ENCODE measurements at regions not wholly inside any gene's neighbourhood (a gene's known extent, or its start where the extent isn't known, plus 50 kb on each side); places are given as distances from the start of the nearest gene placed in this dataset.

DNA sequence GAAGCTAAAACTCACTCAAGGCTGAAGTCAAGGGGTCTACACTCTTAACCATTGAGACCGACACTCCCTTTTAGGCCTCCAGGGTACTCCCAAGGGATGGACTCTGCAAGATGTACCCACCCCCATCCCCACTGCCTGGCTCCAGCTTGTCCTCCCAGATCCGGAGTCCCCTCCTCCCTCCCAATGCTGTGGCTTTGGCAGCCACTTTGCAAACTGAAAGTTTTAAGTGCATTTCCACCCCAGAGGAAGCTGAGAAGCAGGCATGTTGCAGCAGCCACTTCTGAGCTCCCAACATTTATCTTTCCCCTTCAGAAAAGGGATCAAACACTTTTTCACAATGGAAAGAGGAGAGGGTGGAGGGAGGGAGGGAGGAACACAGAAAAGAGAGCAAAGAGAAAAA, 115.2 kb downstream of the COPRS start:
- Histone ChIP-seq H3K4me1 (peaks cover 11% of the 10 kb centered on the region), H3K27me3 (no peaks in the 10 kb centered on the region), H3K27ac (no peak overlapping the region), H3K79me2 (ENCODE audit: low read depth) (no peaks in the 10 kb centered on the region), H3K9me3 (ENCODE audit: low read depth) (no peaks in the 10 kb centered on the region), H3K4me3 (no peak overlapping the region), H3K9ac (no peak overlapping the region), H3K36me3 (no peaks in the 10 kb centered on the region), H3F3A (ENCODE audit: low read depth) (no peaks in the 10 kb centered on the region), H3K4me2 (no peak overlapping the region), H2AFZ (replicated peaks) (peak overlapping the region; percentile 36), H4K20me1 (ENCODE audit: low read depth) (no peaks in the 10 kb centered on the region)
- Mint-ChIP-seq H3K36me3 (no peaks in the 10 kb centered on the region), H3K27ac (peak overlapping the region; percentile 86), H3K4me3 (no peak overlapping the region), H3K27me3 (ENCODE audit: insufficient read depth, low read depth) (peaks cover 2% of the 10 kb centered on the region), H3K9me3 (no peaks in the 10 kb centered on the region), H3K4me1 (peaks cover 28% of the 10 kb centered on the region)
- TF ChIP-seq EZH2phosphoT487 (IDR thresholded peaks at IDR 0.05) (no peak), EZH2 (IDR thresholded peaks at IDR 0.05) (no peak)
- TF ChIP-seq, protein P1, sequence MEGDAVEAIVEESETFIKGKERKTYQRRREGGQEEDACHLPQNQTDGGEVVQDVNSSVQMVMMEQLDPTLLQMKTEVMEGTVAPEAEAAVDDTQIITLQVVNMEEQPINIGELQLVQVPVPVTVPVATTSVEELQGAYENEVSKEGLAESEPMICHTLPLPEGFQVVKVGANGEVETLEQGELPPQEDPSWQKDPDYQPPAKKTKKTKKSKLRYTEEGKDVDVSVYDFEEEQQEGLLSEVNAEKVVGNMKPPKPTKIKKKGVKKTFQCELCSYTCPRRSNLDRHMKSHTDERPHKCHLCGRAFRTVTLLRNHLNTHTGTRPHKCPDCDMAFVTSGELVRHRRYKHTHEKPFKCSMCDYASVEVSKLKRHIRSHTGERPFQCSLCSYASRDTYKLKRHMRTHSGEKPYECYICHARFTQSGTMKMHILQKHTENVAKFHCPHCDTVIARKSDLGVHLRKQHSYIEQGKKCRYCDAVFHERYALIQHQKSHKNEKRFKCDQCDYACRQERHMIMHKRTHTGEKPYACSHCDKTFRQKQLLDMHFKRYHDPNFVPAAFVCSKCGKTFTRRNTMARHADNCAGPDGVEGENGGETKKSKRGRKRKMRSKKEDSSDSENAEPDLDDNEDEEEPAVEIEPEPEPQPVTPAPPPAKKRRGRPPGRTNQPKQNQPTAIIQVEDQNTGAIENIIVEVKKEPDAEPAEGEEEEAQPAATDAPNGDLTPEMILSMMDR (IDR thresholded peaks at IDR 0.05), result no peak
- peak; percentile 34 for DNase-seq (ENCODE audit: low spot score)

DNA sequence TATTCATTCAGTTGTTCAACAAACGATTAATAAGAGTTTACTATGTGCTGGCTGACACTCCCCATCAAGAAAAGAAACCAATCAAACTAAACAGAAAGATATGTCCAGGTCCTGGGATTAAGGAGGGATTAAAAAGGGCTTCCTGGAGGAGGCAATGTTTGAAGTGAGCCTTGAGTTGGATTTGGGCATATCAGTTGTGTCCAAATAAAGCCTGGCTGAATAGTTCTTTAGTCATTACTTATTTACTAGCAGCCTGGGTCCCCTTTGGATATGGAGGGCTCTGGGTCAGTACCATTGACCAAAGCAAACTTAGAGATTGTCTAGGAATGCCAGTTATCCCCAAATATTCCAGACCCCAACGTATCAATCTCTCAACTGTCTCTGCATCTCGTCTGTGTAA, 117.7 kb downstream of the COPRS start:
- no peaks in the 10 kb centered on the region for H3K36me3 Mint-ChIP-seq

DNA sequence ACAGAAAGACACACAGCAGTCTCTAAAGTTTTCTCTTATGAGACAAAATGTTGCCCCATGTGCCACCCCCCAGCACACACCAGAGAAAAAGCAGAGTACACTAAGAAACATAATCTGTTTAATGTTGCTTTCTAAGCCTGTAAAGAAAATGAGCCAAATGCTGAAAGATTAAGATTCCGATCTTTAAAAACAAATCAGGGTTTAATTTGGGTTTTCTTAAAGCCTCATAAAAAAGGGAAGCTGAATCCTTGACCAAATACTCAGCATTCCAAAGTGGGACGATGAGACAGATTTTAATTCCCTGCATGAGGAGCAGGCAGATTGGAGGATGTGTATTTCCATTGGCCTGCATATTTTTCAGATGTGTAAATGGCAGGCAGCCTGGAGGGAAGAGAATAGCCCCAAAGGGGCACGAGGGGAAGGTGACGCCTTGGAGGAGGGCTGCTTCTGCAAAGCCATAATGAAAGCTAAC, 118.4 kb downstream of the COPRS start:
- Histone ChIP-seq H3K4me2 (no peak overlapping the region), H3K9ac (no peak overlapping the region), H3K36me3 (no peaks in the 10 kb centered on the region), H3K9me3 (ENCODE audit: low read depth) (no peaks in the 10 kb centered on the region), H3K27me3 (no peaks in the 10 kb centered on the region), H2AFZ (replicated peaks) (no peak overlapping the region), H3K4me1 (peaks cover 11% of the 10 kb centered on the region), H3K79me2 (ENCODE audit: low read depth) (no peaks in the 10 kb centered on the region), H3K27ac (no peak overlapping the region), H3F3A (ENCODE audit: low read depth) (no peaks in the 10 kb centered on the region), H3K4me3 (no peak overlapping the region), H4K20me1 (ENCODE audit: low read depth) (no peaks in the 10 kb centered on the region)
- Mint-ChIP-seq H3K4me1 (peaks cover 26% of the 10 kb centered on the region), H3K36me3 (no peaks in the 10 kb centered on the region), H3K27me3 (ENCODE audit: insufficient read depth, low read depth) (peaks cover 2% of the 10 kb centered on the region), H3K27ac (peak overlapping the region; percentile 14), H3K9me3 (no peaks in the 10 kb centered on the region), H3K4me3 (no peak overlapping the region)
- TF ChIP-seq EZH2 (IDR thresholded peaks at IDR 0.05), result no peak
- no peak for DNase-seq (ENCODE audit: low spot score)

More for the DNA sequence above, 117.7 kb downstream of the COPRS start:
- TF ChIP-seq EZH2 (IDR thresholded peaks at IDR 0.05), result no peak
- TF ChIP-seq EZH2phosphoT487 (IDR thresholded peaks at IDR 0.05), result no peak
- TF ChIP-seq, protein P1 (IDR thresholded peaks at IDR 0.05), result no peak
- Histone ChIP-seq H3K36me3 (no peaks in the 10 kb centered on the region), H3K9me3 (ENCODE audit: low read depth) (no peaks in the 10 kb centered on the region), H4K20me1 (ENCODE audit: low read depth) (no peaks in the 10 kb centered on the region), H3K4me1 (peaks cover 11% of the 10 kb centered on the region), H2AFZ (replicated peaks) (no peak overlapping the region), H3K79me2 (ENCODE audit: low read depth) (no peaks in the 10 kb centered on the region), H3K27ac (no peak overlapping the region), H3K4me3 (no peak overlapping the region), H3K9ac (no peak overlapping the region), H3K4me2 (no peak overlapping the region), H3K27me3 (no peaks in the 10 kb centered on the region), H3F3A (ENCODE audit: low read depth) (no peaks in the 10 kb centered on the region)
- no peak for DNase-seq (ENCODE audit: low spot score)
- H3K9me3 Mint-ChIP-seq, result no peaks in the 10 kb centered on the region
- no peak overlapping the region for H3K27ac Mint-ChIP-seq
- H3K4me3 Mint-ChIP-seq, result no peak overlapping the region
- peaks cover 28% of the 10 kb centered on the region for H3K4me1 Mint-ChIP-seq
- H3K27me3 Mint-ChIP-seq (ENCODE audit: insufficient read depth, low read depth), result peaks cover 2% of the 10 kb centered on the region

DNA sequence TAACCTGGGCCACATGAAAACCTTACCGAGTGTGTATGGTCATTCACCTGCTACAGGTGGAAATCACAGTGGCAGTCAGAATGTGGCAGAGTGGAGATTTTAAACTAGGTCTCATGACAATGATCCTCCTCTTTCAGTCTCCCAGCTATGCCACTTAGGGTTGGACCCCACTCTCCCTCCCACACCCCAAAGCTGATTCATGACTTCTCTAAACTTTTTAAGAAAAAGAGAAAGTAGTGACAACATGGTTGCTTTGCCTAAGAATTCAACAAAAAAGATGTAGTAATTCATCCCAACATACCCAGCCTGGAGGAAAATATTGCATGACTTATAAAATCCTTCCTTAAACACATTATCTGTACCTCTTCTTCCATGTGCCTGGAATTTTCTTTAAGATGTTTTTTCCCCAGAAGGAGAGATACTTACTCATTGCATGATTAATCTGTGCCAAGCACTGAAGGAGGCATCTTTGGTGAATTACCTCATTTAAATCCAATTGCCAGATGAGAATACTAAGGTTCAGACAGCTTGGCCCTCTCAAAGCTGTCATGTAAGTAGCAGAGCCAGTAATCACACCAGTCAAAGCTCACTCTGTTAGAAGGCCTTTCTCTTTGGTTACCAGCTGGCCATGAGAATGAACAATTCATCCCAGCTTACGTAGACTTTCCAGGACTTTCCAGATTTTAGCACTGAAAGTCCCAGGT, 119.9 kb downstream of the COPRS start:
- Mint-ChIP-seq H3K27me3 (ENCODE audit: insufficient read depth, low read depth) (peaks cover 2% of the 10 kb centered on the region), H3K36me3 (no peaks in the 10 kb centered on the region), H3K9me3 (no peaks in the 10 kb centered on the region), H3K27ac (no peak overlapping the region), H3K4me3 (no peak overlapping the region), H3K4me1 (peaks cover 18% of the 10 kb centered on the region)
- H3K79me2 ChIP-seq (ENCODE audit: low read depth), result no peaks in the 10 kb centered on the region
- peaks cover 5% of the 10 kb centered on the region for H3K4me1 ChIP-seq
- no peak overlapping the region for H3K4me3 ChIP-seq
- H3K27ac ChIP-seq, result no peak overlapping the region
- TF ChIP-seq, protein P1 (IDR thresholded peaks at IDR 0.05), result no peak
- TF ChIP-seq EZH2phosphoT487 (IDR thresholded peaks at IDR 0.05) (no peak), EZH2 (IDR thresholded peaks at IDR 0.05) (no peak)
- no peaks in the 10 kb centered on the region for H3F3A ChIP-seq (ENCODE audit: low read depth)
- H3K4me2 ChIP-seq, result no peak overlapping the region
- DNase-seq (ENCODE audit: low spot score), result no peak
- H3K9me3 ChIP-seq (ENCODE audit: low read depth), result no peaks in the 10 kb centered on the region
- no peaks in the 10 kb centered on the region for H4K20me1 ChIP-seq (ENCODE audit: low read depth)
- H3K27me3 ChIP-seq, result no peaks in the 10 kb centered on the region
- H2AFZ ChIP-seq (replicated peaks), result no peak overlapping the region
- no peaks in the 10 kb centered on the region for H3K36me3 ChIP-seq
- no peak overlapping the region for H3K9ac ChIP-seq
